Transverse colon (tissue), 3 donors: ENCODE measurements at regions not wholly inside any gene's neighbourhood (a gene's known extent, or its start where the extent isn't known, plus 50 kb on each side); places are given as distances from the start of the nearest gene placed in this dataset.

Experiments used
- CTCF ChIP-seq, 5 experiments: fragments of 200-600 bp in 3 of 5; fragments of 450-650 bp in 2 of 5; sonication (generic) in 3 of 5; IDR thresholded peaks; 1 replicate in 2 of 5; 2 replicates in 3 of 5; pipeline ENCODE4 v1.5.1; 2016 to 2017; ENCODE audit warnings: antibody characterized with exemption in 5 of 5, inconsistent platforms in 3 of 5, mild to moderate bottlenecking in 2 of 5, moderate library complexity in 1 of 5
- POLR2A ChIP-seq: fragments of 450-650 bp; IDR thresholded peaks from one replicate; pipeline ENCODE4 v1.6.1; 2016; ENCODE audit warnings: antibody characterized with exemption, mild to moderate bottlenecking, moderate library complexity

- TF ChIP-seq CTCF (IDR thresholded peaks at IDR 0.05) (no peak), POLR2A (no peak)
These were observed 1400.4 kb upstream of the PCDH7 start for GRCh38 chr4:29319663-29320340.
